Fibroblast of lung (primary cell): ENCODE measurements at regions not wholly inside any gene's neighbourhood (a gene's known extent, or its start where the extent isn't known, plus 50 kb on each side); places are given as distances from the start of the nearest gene placed in this dataset.

Source experiments
- DNase-seq, 2 donors: peaks; one replicate each; pipeline versions ENCODE4 v3.0.0 to v3.0.0-alpha.2; 2010; ENCODE audit warnings: low read depth in 2 of 2
- H2AFZ ChIP-seq: 2 replicates; pipeline ENCODE4 v1.5.1; 2012; ENCODE audit warnings: low read length, control low read depth, inconsistent platforms
- H3K27ac ChIP-seq: 2 replicates; pipeline ENCODE4 v1.5.1; 2011; ENCODE audit warnings: low read length, control low read depth; ENCODE audit not compliant: insufficient read depth
- H3K27me3 ChIP-seq: 2 replicates; pipeline ENCODE4 v1.5.1; 2011; ENCODE audit warnings: mild to moderate bottlenecking, low read length; ENCODE audit not compliant: control insufficient read depth, insufficient read depth
- H3K36me3 ChIP-seq: 2 replicates; pipeline ENCODE4 v1.5.1; 2011; ENCODE audit warnings: low read length; ENCODE audit not compliant: control insufficient read depth, insufficient read depth
- H3K4me1 ChIP-seq: 2 replicates; pipeline ENCODE4 v1.5.1; 2011; ENCODE audit warnings: low read length; ENCODE audit not compliant: control insufficient read depth, insufficient read depth; ENCODE audit errors: extremely low read depth
- H3K4me2 ChIP-seq: 2 replicates; pipeline ENCODE4 v1.5.1; 2011; ENCODE audit warnings: low read length, control low read depth; ENCODE audit not compliant: insufficient read depth; ENCODE audit errors: extremely low read depth
- H3K4me3 ChIP-seq, 4 experiments: fragments of 200-600 bp in 1 of 4; sonication (generic) in 1 of 4; replicated peaks in 1 of 4; 2 replicates each; pipeline ENCODE4 v1.5.1; 2011 to 2016; ENCODE audit warnings: low read length in 4 of 4, low read depth in 3 of 4, mild to moderate bottlenecking in 3 of 4, control low read depth in 2 of 4, inconsistent platforms in 1 of 4, mixed read lengths in 1 of 4; ENCODE audit not compliant: insufficient read depth in 1 of 4; ENCODE audit errors: control extremely low read depth in 1 of 4
- H3K79me2 ChIP-seq: 2 replicates; pipeline ENCODE4 v1.5.1; 2012; ENCODE audit warnings: mild to moderate bottlenecking, low read length, inconsistent platforms; ENCODE audit not compliant: control insufficient read depth, insufficient read depth
- H3K9ac ChIP-seq: 2 replicates; pipeline ENCODE4 v1.5.1; 2011; ENCODE audit warnings: mild to moderate bottlenecking, low read length, control low read depth; ENCODE audit not compliant: insufficient read depth
- H3K9me3 ChIP-seq: 2 replicates; pipeline ENCODE4 v1.5.1; 2012; ENCODE audit warnings: low read depth, low read length; ENCODE audit not compliant: control insufficient read depth, insufficient read depth
- H4K20me1 ChIP-seq: 2 replicates; pipeline ENCODE4 v1.5.1; 2011; ENCODE audit warnings: low read length; ENCODE audit not compliant: control insufficient read depth, insufficient read depth; ENCODE audit errors: extremely low read depth
- EZH2 ChIP-seq: IDR thresholded peaks from 2 replicates; pipeline ENCODE4 v1.5.1; 2012; ENCODE audit warnings: low read length, control low read depth, mild to moderate bottlenecking; ENCODE audit errors: missing control alignments
- TF ChIP-seq, protein P1 (sequence below), 2 donors: IDR thresholded peaks in 1 of 2; conservative IDR thresholded peaks in 1 of 2; 1 replicate in 1 of 2; 2 replicates in 1 of 2; pipeline ENCODE4 v1.5.1; 2011 to 2012; ENCODE audit warnings: low read length in 2 of 2, control low read depth in 1 of 2, inconsistent platforms in 1 of 2, low read depth in 1 of 2, mild to moderate bottlenecking in 1 of 2

DNA sequence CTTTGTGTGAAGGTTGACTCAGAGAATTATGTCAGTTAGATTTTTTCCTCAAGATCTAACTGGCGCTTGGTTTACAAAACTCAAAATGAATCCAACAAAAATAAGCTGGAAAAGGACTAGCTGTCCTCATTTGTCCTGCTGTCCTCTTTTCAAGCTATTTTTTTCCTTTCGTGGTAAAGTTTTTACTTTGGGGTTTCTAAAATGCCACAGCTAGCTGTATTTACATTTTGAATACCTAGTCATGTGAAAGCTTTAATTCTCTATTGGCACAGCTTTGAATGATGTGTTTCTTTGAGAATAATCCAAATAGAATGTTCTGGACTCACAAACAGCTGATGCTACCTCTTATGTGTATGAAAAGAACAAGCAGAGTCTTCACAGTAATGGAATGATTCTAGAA, 673.6 kb upstream of the NR5A2 start:
- TF ChIP-seq EZH2, result no peak
- TF ChIP-seq, protein P1, sequence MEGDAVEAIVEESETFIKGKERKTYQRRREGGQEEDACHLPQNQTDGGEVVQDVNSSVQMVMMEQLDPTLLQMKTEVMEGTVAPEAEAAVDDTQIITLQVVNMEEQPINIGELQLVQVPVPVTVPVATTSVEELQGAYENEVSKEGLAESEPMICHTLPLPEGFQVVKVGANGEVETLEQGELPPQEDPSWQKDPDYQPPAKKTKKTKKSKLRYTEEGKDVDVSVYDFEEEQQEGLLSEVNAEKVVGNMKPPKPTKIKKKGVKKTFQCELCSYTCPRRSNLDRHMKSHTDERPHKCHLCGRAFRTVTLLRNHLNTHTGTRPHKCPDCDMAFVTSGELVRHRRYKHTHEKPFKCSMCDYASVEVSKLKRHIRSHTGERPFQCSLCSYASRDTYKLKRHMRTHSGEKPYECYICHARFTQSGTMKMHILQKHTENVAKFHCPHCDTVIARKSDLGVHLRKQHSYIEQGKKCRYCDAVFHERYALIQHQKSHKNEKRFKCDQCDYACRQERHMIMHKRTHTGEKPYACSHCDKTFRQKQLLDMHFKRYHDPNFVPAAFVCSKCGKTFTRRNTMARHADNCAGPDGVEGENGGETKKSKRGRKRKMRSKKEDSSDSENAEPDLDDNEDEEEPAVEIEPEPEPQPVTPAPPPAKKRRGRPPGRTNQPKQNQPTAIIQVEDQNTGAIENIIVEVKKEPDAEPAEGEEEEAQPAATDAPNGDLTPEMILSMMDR (conservative IDR thresholded peaks at IDR 0.05 in 1 of 2, IDR thresholded peaks at IDR 0.05 in 1 of 2; ENCODE audit: low read depth in 1 of 2, low read length in 2 of 2), result no peak
- Histone ChIP-seq H4K20me1 (no peaks in the 10 kb centered on the region), H3K4me3 (no peak overlapping the region), H3K9me3 (no peaks in the 10 kb centered on the region), H3K9ac (no peak overlapping the region), H3K27me3 (no peaks in the 10 kb centered on the region), H2AFZ (no peak overlapping the region), H3K79me2 (no peaks in the 10 kb centered on the region), H3K36me3 (no peaks in the 10 kb centered on the region), H3K4me2 (no peak overlapping the region), H3K27ac (no peak overlapping the region), H3K4me1 (no peaks in the 10 kb centered on the region)
- peak; percentile 6 to 78 for DNase-seq

DNA sequence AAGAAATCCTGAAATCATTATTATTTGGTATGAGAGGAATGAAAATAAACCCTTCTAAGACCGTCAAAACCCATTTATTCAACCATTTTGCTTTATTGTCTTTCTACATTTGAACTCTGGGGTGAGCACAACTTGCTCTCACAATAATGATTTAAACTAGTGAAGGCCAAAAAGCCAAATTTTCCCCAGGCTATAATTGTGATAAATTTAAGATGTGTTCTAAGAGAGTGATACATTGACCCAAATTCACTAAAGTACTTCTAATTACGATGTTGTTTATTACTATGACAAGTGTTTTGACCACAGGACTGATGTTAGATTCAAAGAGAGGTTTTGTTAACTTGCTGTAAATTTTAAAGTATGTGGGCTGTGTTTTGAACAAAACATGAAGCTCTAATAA, 670.9 kb upstream of the NR5A2 start:
- TF ChIP-seq, protein P1 (conservative IDR thresholded peaks at IDR 0.05 in 1 of 2, IDR thresholded peaks at IDR 0.05 in 1 of 2; ENCODE audit: low read depth in 1 of 2, low read length in 2 of 2), result no peak
- no peak for TF ChIP-seq EZH2
- no peaks in the 10 kb centered on the region for H3K4me1 ChIP-seq
- no peak overlapping the region for H3K4me3 ChIP-seq
- no peak overlapping the region for H3K4me2 ChIP-seq
- no peaks in the 10 kb centered on the region for H3K27me3 ChIP-seq
- no peak for DNase-seq
- no peaks in the 10 kb centered on the region for H3K9me3 ChIP-seq
- no peak overlapping the region for H3K27ac ChIP-seq
- no peaks in the 10 kb centered on the region for H3K36me3 ChIP-seq
- no peaks in the 10 kb centered on the region for H4K20me1 ChIP-seq
- H2AFZ ChIP-seq, result no peak overlapping the region
- H3K79me2 ChIP-seq, result no peaks in the 10 kb centered on the region
- no peak overlapping the region for H3K9ac ChIP-seq

DNA sequence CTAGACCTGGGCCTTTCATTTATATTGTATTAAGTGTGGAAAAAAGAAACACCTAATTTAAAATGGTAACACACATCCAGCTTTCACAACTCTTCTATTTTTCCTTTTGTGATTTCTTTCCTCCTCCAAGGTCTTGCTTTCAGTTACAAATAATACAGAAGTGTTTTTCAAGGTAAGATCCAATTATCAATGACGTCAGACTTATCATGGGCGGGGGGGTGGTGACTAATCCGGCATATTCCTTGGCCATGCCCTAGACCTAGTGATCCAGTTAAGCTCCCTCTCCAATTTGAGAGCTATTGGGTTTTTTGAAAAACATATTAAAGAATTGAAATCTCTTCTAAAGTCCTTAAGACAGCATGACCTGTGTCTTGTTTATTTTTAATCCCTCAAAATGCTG, 669.9 kb upstream of the NR5A2 start:
- no peaks in the 10 kb centered on the region for H3K27me3 ChIP-seq
- no peaks in the 10 kb centered on the region for H3K79me2 ChIP-seq
- no peak overlapping the region for H3K4me2 ChIP-seq
- no peaks in the 10 kb centered on the region for H3K4me1 ChIP-seq
- TF ChIP-seq, protein P1 (conservative IDR thresholded peaks at IDR 0.05 in 1 of 2, IDR thresholded peaks at IDR 0.05 in 1 of 2; ENCODE audit: low read depth in 1 of 2, low read length in 2 of 2), result no peak
- TF ChIP-seq EZH2, result no peak
- DNase-seq, result no peak
- no peaks in the 10 kb centered on the region for H4K20me1 ChIP-seq
- H3K4me3 ChIP-seq, result no peak overlapping the region
- no peak overlapping the region for H2AFZ ChIP-seq
- H3K9me3 ChIP-seq, result no peaks in the 10 kb centered on the region
- no peak overlapping the region for H3K27ac ChIP-seq
- H3K36me3 ChIP-seq, result no peaks in the 10 kb centered on the region
- H3K9ac ChIP-seq, result no peak overlapping the region
